ENCODE measurements at regions not wholly inside any gene's neighbourhood (a gene's known extent, or its start where the extent isn't known, plus 50 kb on each side); places are given as distances from the start of the nearest gene placed in this dataset.

DNA sequence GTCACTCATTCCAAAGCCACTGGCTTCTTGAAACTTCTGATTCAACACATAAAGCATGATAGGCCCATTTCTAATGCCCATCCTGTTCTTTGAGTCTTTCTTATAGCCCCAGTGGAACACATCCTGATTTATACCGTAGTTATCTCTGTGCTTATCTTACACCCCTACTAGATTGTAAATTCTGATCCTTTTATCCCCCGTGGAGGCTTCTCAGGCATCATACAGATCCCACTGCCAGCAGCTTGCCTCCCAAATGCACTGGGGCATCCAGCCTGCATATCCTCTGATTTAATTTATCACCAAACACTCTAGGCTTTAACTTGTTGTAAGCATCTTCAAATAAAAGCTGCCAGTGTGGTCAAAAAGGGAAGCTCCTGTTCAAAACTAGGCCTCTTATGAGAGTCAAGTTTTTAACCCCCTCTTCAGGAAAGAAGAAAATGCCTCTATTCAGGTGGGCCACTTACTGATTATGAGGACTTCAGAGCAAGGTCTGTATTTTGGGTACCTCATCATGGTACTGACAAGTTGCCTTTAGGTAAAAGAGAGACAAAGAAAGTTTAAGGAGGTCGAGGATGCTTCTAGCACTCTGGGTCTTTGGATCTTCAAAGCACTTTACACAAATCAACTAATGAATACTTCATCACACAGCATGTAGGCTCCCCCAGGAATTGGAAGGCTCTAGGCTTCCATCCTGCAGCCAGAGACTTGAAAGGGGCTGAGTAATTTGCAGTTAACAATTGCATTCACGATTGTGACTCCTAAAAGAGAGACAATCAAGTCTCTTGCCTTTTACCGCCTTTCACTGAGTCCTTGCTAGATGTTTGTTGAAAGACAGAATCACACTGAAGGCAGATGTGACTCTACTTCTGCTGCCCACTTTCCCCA, 95.8 kb upstream of the LDB2 start:
- no peaks in the 10 kb centered on the region for H3K36me3 ChIP-seq
- H3K4me3 ChIP-seq: no peak overlapping the region
- intact Hi-C loops (cut with DNase I): no loop called here
- H3K27me3 ChIP-seq: no peaks in the 10 kb centered on the region
- H3K9me3 ChIP-seq: no peaks in the 10 kb centered on the region
- H3K27ac ChIP-seq: no peak overlapping the region
- H3K4me1 ChIP-seq: no peaks in the 10 kb centered on the region
- ATAC-seq: no peak
- no peak for DNase-seq
- TF ChIP-seq CTCF (IDR thresholded peaks at IDR 0.05): no peak

- Histone ChIP-seq H3K4me1 (no peaks in the 10 kb centered on the region), H3K36me3 (no peaks in the 10 kb centered on the region), H3K9me3 (no peaks in the 10 kb centered on the region), H3K27ac (no peak overlapping the region), H3K27me3 (no peaks in the 10 kb centered on the region), H3K4me3 (no peak overlapping the region)
- intact Hi-C loops (cut with DNase I): no loop called here
- TF ChIP-seq CTCF (IDR thresholded peaks at IDR 0.05): no peak
- ATAC-seq: no peak
- no peak for DNase-seq
These were observed 94.3 kb upstream of the LDB2 start for GRCh38 chr4:16992566-16993225.

DNA sequence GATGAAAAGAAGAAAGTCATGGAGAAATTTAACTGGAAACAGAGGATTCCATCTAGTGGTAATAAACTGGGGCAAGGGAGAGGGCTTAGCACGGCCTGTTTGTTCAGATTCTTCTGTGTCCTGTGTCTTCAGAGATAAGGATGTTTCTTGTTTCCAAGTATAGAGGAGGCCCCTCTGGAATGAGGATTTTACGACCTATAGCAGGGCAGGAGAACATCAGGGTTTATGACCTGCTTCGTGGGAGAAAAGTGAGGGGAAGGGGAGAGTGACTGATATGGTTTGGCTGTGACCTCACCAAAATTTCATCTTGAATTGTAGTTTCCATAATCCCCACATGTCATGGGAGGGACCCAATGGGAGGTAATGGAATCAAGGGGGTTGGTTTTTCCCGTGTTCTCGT, 93.0 kb upstream of the LDB2 start:
- H3K4me3 ChIP-seq: no peak overlapping the region
- no peak overlapping the region for H3K27ac ChIP-seq
- no peaks in the 10 kb centered on the region for H3K9me3 ChIP-seq
- H3K36me3 ChIP-seq: no peaks in the 10 kb centered on the region
- no peaks in the 10 kb centered on the region for H3K27me3 ChIP-seq
- no peak for ATAC-seq
- no peaks in the 10 kb centered on the region for H3K4me1 ChIP-seq
- DNase-seq: no peak
- no peak for TF ChIP-seq CTCF (IDR thresholded peaks at IDR 0.05)
- intact Hi-C loops (cut with DNase I): no loop called here

GRCh38 chr4:16989371-16989770, 90.9 kb upstream of the LDB2 start:
- ATAC-seq: no peak
- H3K4me3 ChIP-seq: no peak overlapping the region

DNA sequence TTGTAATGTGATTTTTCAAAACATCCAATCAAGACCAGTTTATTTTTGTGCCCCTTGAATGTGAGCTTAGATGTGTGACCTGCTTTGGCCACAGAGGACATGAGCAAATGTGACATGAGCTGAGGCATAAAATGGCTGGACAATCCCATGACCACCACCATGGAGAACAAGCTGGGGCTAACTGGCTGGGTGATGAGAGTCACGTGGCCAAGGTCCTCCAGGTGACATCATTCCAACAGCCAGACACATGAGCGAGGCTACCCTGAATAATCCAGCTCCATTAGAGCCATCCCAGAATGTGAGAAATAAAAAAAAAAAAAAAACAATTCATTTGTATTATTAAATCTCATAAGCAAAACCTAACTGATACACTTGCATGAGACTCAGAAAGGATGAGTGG, 90.4 kb upstream of the LDB2 start:
- DNase-seq: no peak
- Histone ChIP-seq H3K4me1 (no peaks in the 10 kb centered on the region), H3K36me3 (no peaks in the 10 kb centered on the region), H3K27ac (no peak overlapping the region), H3K4me3 (no peak overlapping the region), H3K9me3 (no peaks in the 10 kb centered on the region), H3K27me3 (no peaks in the 10 kb centered on the region)
- no peak for TF ChIP-seq CTCF (IDR thresholded peaks at IDR 0.05)
- ATAC-seq: no peak
- intact Hi-C loops (cut with DNase I): no loop called here

More at GRCh38 chr4:16989371-16989770, 90.9 kb upstream of the LDB2 start:
- Histone ChIP-seq H3K9me3 (no peaks in the 10 kb centered on the region), H3K36me3 (no peaks in the 10 kb centered on the region), H3K27ac (no peak overlapping the region), H3K27me3 (no peaks in the 10 kb centered on the region), H3K4me1 (no peaks in the 10 kb centered on the region)
- no peak for DNase-seq
- TF ChIP-seq CTCF (IDR thresholded peaks at IDR 0.05): no peak
- intact Hi-C loops (cut with DNase I): no loop called here

Data from upper lobe of right lung (tissue), 1 donor.